IPS-NIHi11 (cell line): ENCODE measurements at regions not wholly inside any gene's neighbourhood (a gene's known extent, or its start where the extent isn't known, plus 50 kb on each side); places are given as distances from the start of the nearest gene placed in this dataset.
A peak's percentile ranks its signal among the peaks of the same experiment; 100 is the strongest.

Source experiments
- DNase-seq: peaks from one replicate; pipeline ENCODE4 v3.0.0; 2012; ENCODE audit warnings: mixed read lengths, low spot score

DNA sequence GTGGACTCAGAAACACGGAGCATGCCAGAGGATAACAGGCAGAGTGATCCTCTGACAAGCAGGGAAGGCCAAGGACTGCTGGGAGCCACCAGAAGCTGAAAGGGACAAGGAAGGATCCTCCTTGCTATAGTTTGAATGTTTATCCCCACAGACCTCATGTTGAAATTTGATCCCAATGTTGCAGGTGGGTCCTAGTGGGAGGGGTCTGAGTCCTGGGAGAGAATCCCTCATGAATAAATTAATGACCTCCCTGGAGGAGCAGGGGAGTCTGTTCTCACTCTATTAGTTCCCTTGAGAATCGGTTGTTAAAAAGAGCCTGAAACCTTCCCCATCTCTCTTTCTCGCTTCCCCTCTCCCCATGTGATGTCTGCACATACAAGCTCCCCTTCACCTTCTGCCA is 124.4 kb downstream of the FBXO15 start:
- peak; percentile 35 for DNase-seq

GRCh38 chr18:74019864-74020263 is 127.8 kb downstream of the FBXO15 start:
- DNase-seq = no peak

GRCh38 chr18:74013955-74014354 is 133.7 kb downstream of the FBXO15 start:
- no peak for DNase-seq

GRCh38 chr18:74012954-74013630 is 134.5 kb downstream of the FBXO15 start:
- no peak for DNase-seq

DNA sequence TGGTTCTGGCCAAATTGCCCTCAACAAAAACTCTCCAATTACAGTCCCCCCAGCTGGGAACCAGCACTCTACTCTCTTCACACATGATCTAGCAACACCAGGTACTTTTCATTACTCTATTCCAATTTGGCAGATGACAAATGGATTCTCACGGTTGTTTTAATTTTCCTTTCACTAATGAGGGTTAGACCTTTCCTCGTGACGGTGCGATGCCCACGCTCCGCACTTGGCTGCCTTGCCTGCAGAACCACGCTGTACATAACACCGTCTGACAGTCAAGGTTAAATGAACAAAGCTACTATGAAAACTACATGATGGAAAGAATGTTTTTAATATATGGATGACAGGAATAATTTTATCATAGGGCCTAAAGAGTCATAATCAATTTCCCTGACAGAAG is 141.5 kb downstream of the FBXO15 start:
- DNase-seq = no peak

GRCh38 chr18:74005320-74006109 is 142.1 kb downstream of the FBXO15 start:
- no peak for DNase-seq

GRCh38 chr18:73992242-73993022 is 155.2 kb downstream of the FBXO15 start:
- no peak for DNase-seq

DNA sequence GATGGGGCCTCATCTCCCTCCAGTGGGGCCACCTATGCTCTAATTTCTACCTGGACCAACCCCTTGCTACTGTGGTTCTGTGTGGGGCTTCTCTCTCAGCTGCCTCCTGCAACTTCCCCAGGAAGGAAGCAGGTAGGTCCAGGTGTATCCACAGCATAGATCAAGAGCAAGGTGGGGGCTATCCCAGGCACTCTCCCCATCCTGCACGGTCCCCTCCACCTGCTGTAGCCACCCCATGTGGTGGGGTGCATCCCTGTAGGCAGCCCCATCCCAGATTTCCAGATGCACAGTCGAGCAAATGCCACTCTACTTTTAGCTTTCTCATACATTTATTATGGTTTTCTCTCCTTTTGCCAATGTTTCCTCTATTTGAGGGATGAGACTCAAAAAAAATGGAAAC is 156.1 kb downstream of the FBXO15 start:
- no peak for DNase-seq

DNA sequence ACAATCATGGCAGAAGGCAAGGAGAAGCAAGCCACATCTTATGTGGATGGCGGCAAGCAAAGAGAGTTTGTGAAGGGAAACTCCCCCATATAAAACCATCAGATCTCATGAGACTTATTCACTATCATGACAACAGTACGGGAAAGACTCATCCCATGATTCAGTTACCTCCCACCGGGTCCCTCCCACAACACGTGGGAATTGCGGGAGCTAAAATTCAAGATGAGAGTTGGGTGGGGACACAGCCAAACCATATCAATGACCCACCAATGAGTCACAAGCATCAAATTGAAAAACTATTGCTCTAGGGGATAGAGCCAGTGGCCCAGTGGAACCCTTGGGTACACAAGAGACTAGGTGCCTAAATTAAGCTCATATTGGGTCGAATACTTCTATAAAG is 157.4 kb downstream of the FBXO15 start:
- DNase-seq = no peak

DNA sequence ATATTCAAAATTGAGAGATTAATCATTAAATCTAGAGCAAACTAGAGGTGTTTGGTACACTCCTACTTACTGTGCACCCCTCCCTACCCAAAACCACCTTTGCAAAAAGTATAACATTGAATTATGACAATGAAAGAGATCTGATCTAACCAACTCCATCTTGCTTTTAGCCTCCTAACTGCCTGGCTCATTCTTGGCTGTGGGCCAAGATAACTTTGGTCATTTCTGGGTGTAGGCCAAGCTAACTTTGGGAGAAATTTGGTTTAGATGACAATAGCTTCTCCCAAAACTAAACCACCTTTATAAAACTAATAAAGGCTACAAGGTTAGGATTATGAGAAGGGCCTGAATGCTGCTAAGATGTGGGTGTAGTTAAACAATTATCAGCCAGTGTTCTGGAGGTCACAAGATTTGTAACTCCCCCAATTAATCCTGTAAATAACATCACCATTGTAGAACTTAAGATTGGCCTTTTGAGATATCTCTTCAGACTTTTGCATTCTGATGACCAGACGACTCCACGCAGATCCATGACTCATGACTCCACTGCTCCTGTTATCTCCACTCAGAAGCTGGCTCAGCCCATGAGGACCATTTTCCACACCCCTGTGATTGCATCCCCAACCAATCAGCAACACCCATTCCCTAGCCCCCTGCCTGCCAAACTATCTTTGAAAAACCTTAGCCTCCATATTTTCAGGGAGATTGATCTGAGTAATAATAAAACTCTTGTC is 160.2 kb downstream of the FBXO15 start:
- no peak for DNase-seq

- DNase-seq = no peak
These were observed 160.9 kb downstream of the FBXO15 start for GRCh38 chr18:73986711-73987110.

- DNase-seq = no peak
These were observed 161.6 kb downstream of the FBXO15 start for GRCh38 chr18:73985855-73986625.

- DNase-seq = no peak
These were observed 163.7 kb downstream of the FBXO15 start for GRCh38 chr18:73983970-73984369.

GRCh38 chr18:73983496-73983895 is 164.1 kb downstream of the FBXO15 start:
- DNase-seq = no peak

DNA sequence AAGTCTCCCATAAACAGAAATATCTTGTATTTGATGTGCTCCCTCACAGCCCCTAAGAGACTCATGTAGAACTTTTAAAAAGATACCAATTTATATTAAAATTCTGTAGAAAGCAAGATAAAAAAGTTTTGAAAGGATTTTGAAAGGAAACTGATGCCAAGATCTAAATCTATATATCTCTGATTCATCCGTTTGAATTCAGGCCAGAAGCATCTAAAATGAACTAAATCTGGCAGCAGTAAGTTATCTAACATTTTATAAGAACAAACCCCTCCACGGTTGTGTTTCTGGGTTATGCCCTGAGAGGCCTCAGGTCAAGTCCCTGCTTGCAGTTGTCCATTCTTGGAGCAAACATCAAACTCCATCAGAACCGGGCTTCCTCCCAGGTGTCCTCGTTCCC is 165.8 kb downstream of the FBXO15 start:
- no peak for DNase-seq

- DNase-seq = peak; percentile 67
These were observed 167.2 kb downstream of the FBXO15 start for GRCh38 chr18:73980289-73980979.

DNA sequence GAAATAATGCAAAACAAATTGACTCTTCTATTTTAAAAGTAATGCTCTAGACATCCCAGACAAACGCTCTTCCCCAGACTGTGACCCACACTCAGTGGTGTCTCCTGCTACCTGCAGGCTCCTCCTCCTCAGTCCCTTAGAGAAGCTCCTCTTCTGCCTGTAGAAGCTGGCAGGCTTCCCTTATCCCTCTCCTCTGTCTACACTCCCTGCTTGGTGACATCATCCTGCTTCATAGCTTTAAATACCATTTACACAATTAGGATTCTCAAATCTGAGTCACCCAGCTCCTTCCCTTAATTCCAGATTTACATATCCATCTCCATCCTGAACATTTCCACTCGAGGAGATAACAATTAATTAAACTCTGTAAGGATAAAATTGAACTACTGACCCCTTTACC is 167.9 kb downstream of the FBXO15 start:
- no peak for DNase-seq

DNA sequence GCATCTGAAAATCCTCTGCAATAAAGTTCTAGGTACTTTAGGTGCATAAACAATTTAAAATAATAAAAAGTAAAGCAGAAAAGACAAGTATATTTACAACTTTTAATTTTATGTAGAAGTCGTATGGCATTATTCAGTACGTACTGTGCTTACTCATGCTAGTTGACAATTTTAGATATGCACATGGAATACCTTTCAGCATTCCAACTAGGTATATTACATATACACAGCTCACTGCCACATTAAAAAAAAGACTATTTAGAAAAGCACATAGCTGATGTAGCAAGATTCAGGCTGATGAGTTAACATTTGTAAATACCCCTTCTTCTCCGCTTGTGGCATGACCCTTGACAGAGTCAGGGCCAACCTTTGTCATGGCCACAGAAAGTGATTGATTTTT is 171.2 kb downstream of the FBXO15 start:
- no peak for DNase-seq

GRCh38 chr18:73975266-73975665 is 172.4 kb downstream of the FBXO15 start:
- no peak for DNase-seq

GRCh38 chr18:73973972-73974371 is 173.7 kb downstream of the FBXO15 start:
- no peak for DNase-seq

DNA sequence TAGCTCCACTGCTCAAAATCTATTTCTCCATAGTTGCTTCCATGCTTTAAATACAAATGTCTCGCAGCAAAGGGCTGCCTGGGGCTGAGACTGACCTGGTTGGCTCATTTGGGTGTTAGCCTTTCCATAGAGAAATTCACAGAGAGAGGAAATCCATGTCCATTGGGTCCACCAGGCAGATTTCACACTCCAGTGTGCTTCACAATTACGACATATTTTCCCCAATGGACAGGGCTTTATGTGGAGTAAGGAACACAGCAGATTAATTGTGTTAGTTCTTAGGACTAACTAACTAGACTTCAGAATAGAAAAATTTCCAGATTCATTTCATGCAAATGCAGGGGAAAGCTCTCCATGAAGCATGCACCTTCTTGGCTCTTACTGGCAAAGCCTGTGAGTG is 180.7 kb downstream of the FBXO15 start:
- DNase-seq = no peak
